GM18951 (cell line): ENCODE measurements at regions not wholly inside any gene's neighbourhood (a gene's known extent, or its start where the extent isn't known, plus 50 kb on each side); places are given as distances from the start of the nearest gene placed in this dataset.

ENCODE experiments used
- POLR2A ChIP-seq: IDR thresholded peaks from 4 replicates; pipeline ENCODE4 v1.6.1; 2011; ENCODE audit warnings: mild to moderate bottlenecking; ENCODE audit not compliant: insufficient read length, insufficient read depth; ENCODE audit errors: extremely low read depth
- in situ Hi-C: fragments of 300-500 bp; cut with MboI; formaldehyde crosslinking; loops from one replicate; pipeline ENCODE4 v1.12.0; 2022; ENCODE audit warnings: low sequenced_read_pairs, mixed read lengths, inconsistent platforms; ENCODE audit not compliant: unreplicated experiment

- in situ Hi-C loops = no loop called here
- TF ChIP-seq POLR2A = no peak
Measured at GRCh38 chr2:238659231-238659630, 188.7 kb upstream of the TWIST2 start.

GRCh38 chr2:238663586-238663985 lies 184.3 kb upstream of the TWIST2 start:
- in situ Hi-C loops = no loop called here
- TF ChIP-seq POLR2A = no peak

GRCh38 chr2:238665919-238666318 lies 182.0 kb upstream of the TWIST2 start:
- TF ChIP-seq POLR2A = no peak
- in situ Hi-C loops = no loop called here

- no peak for TF ChIP-seq POLR2A
- in situ Hi-C loops = no loop called here
Measured at GRCh38 chr2:238666543-238666942, 181.3 kb upstream of the TWIST2 start.

GRCh38 chr2:238667008-238667407 lies 180.9 kb upstream of the TWIST2 start:
- TF ChIP-seq POLR2A = no peak
- in situ Hi-C loops = no loop called here

- TF ChIP-seq POLR2A = no peak
Measured at GRCh38 chr2:238667639-238668038, 180.2 kb upstream of the TWIST2 start.

GRCh38 chr2:238668426-238668825 lies 179.5 kb upstream of the TWIST2 start:
- in situ Hi-C loops = no loop called here
- TF ChIP-seq POLR2A = no peak

More at GRCh38 chr2:238667639-238668038, 180.2 kb upstream of the TWIST2 start:
- in situ Hi-C loops = no loop called here

GRCh38 chr2:238669046-238669445 lies 178.8 kb upstream of the TWIST2 start:
- TF ChIP-seq POLR2A = no peak

GRCh38 chr2:238669581-238670080 lies 178.3 kb upstream of the TWIST2 start:
- TF ChIP-seq POLR2A = no peak
- in situ Hi-C loops = no loop called here

More at GRCh38 chr2:238669046-238669445, 178.8 kb upstream of the TWIST2 start:
- in situ Hi-C loops = no loop called here

GRCh38 chr2:238670111-238670585 lies 177.7 kb upstream of the TWIST2 start:
- TF ChIP-seq POLR2A = no peak
- in situ Hi-C loops = no loop called here

- no peak for TF ChIP-seq POLR2A
- in situ Hi-C loops = no loop called here
Measured at GRCh38 chr2:238682536-238682935, 165.3 kb upstream of the TWIST2 start.

- no peak for TF ChIP-seq POLR2A
- in situ Hi-C loops = no loop called here
Measured at GRCh38 chr2:238684362-238685326, 163.2 kb upstream of the TWIST2 start.

- no peak for TF ChIP-seq POLR2A
- in situ Hi-C loops = no loop called here
Measured at GRCh38 chr2:238685327-238685709, 162.6 kb upstream of the TWIST2 start.

GRCh38 chr2:238685713-238686112 lies 162.2 kb upstream of the TWIST2 start:
- in situ Hi-C loops = no loop called here
- TF ChIP-seq POLR2A = no peak
